IMR-90 (cell line): ENCODE measurements at regions not wholly inside any gene's neighbourhood (a gene's known extent, or its start where the extent isn't known, plus 50 kb on each side); places are given as distances from the start of the nearest gene placed in this dataset.

Experiments
- ATAC-seq: fragments of 200-7000 bp; cut with Tn5 transposase; 2 replicates; pipeline ENCODE4 v1.9.1; 2020; ENCODE audit warnings: low read depth, mild to moderate bottlenecking, moderate library complexity
- BruUV-seq: library from RNA; stranded (reverse); fragments of 400-500 nt; replicated peaks from 2 replicates; lab custom pipeline; 2021; lab: Mats Ljungman, UMichigan
- CTCF ChIA-PET: fragments of 300-600 bp; formaldehyde crosslinking; extraction: SDS; loops from one replicate; lab custom pipeline; 2021; ENCODE audit warnings: antibody characterized with exemption; lab: Yijun Ruan, JAX
- POLR2A ChIA-PET: fragments of 300-600 bp; sonication (Branson Sonifier 250); formaldehyde crosslinking; loops from one replicate; lab custom pipeline; 2022; ENCODE audit warnings: antibody characterized with exemption; ENCODE audit not compliant: unreplicated experiment; lab: Charles Lee
- DNase-seq: peaks from one replicate; pipeline ENCODE4 v3.0.0; 2013
- H2AFZ ChIP-seq: replicated peaks from 2 replicates; pipeline ENCODE3; 2013; ENCODE audit warnings: low read length, mild to moderate bottlenecking; ENCODE audit not compliant: poor library complexity
- H2AK5ac ChIP-seq: 2 replicates; pipeline ENCODE4 v1.6.1; 2013; ENCODE audit warnings: low read depth, low read length, inconsistent platforms
- H2AK9ac ChIP-seq: replicated peaks from 2 replicates; pipeline ENCODE3; 2013; ENCODE audit warnings: mild to moderate bottlenecking, low read depth, low read length, moderate library complexity; ENCODE audit not compliant: poor library complexity
- H2BK120ac ChIP-seq: 2 replicates; pipeline ENCODE4 v1.6.1; 2013; ENCODE audit warnings: low read depth, low read length, inconsistent platforms
- H2BK15ac ChIP-seq: 3 replicates; pipeline ENCODE4 v1.6.1; 2013; ENCODE audit warnings: low read depth, low read length, inconsistent platforms
- H2BK20ac ChIP-seq: 2 replicates; pipeline ENCODE4 v1.6.1; 2013; ENCODE audit warnings: low read depth, mild to moderate bottlenecking, inconsistent platforms, low read length, moderate library complexity
- H2BK5ac ChIP-seq: 2 replicates; pipeline ENCODE4 v1.6.1; 2013; ENCODE audit warnings: mild to moderate bottlenecking, low read depth, low read length, inconsistent platforms; ENCODE audit not compliant: poor library complexity, severe bottlenecking
- H3K14ac ChIP-seq: replicated peaks from 2 replicates; pipeline ENCODE4 v1.6.1; 2013; ENCODE audit warnings: low read depth, low read length, inconsistent platforms
- H3K18ac ChIP-seq: 2 replicates; pipeline ENCODE4 v1.6.1; 2013; ENCODE audit warnings: low read depth, low read length, control low read depth
- H3K23ac ChIP-seq: 2 replicates; pipeline ENCODE4 v1.6.1; 2013; ENCODE audit warnings: low read depth, low read length, inconsistent platforms
- H3K27ac ChIP-seq: 2 replicates; pipeline ENCODE4 v1.5.1; 2013; ENCODE audit warnings: mild to moderate bottlenecking, control low read depth, low read length; ENCODE audit not compliant: insufficient read depth
- H3K27me3 ChIP-seq: 2 replicates; pipeline ENCODE4 v1.6.1; 2013; ENCODE audit warnings: low read length; ENCODE audit not compliant: control insufficient read depth, insufficient read depth
- H3K36me3 ChIP-seq: 2 replicates; pipeline ENCODE4 v1.6.1; 2013; ENCODE audit warnings: low read length, mixed read lengths; ENCODE audit not compliant: control insufficient read depth, insufficient read depth
- H3K4ac ChIP-seq: 2 replicates; pipeline ENCODE4 v1.6.1; 2013; ENCODE audit warnings: low read depth, low read length, inconsistent platforms
- H3K4me1 ChIP-seq: 2 replicates; pipeline ENCODE4 v1.6.1; 2013; ENCODE audit warnings: low read length, mixed read lengths; ENCODE audit not compliant: control insufficient read depth, insufficient read depth
- H3K4me2 ChIP-seq: 2 replicates; pipeline ENCODE4 v1.6.1; 2013; ENCODE audit warnings: low read depth, mild to moderate bottlenecking, control low read depth, low read length, moderate library complexity
- H3K4me3 ChIP-seq: 2 replicates; pipeline ENCODE4 v1.5.1; 2013; ENCODE audit warnings: low read depth, mild to moderate bottlenecking, control low read depth, low read length, moderate library complexity; ENCODE audit not compliant: insufficient read depth
- H3K56ac ChIP-seq: 2 replicates; pipeline ENCODE4 v1.6.1; 2013; ENCODE audit warnings: low read length, inconsistent platforms; ENCODE audit not compliant: insufficient read depth; ENCODE audit errors: extremely low read depth
- H3K79me1 ChIP-seq, 2 experiments: 2 replicates each; pipeline ENCODE4 v1.6.1; 2013; ENCODE audit warnings: low read length in 2 of 2, inconsistent platforms in 1 of 2, low read depth in 1 of 2
- H3K9ac ChIP-seq: 2 replicates; pipeline ENCODE4 v1.6.1; 2013; ENCODE audit warnings: low read depth, low read length, control low read depth
- H3K9me1 ChIP-seq: 2 replicates; pipeline ENCODE4 v1.6.1; 2013; ENCODE audit warnings: low read length, inconsistent platforms; ENCODE audit not compliant: insufficient read depth
- H3K9me3 ChIP-seq: 2 replicates; pipeline ENCODE4 v1.6.1; 2013; ENCODE audit warnings: low read length; ENCODE audit not compliant: control insufficient read depth, insufficient read depth
- H4K20me1 ChIP-seq: 2 replicates; pipeline ENCODE4 v1.6.1; 2013; ENCODE audit warnings: low read length, inconsistent platforms; ENCODE audit not compliant: insufficient read depth
- H4K5ac ChIP-seq: 2 replicates; pipeline ENCODE4 v1.6.1; 2013; ENCODE audit warnings: mild to moderate bottlenecking, low read depth, low read length, control low read depth
- H4K8ac ChIP-seq, 2 experiments: 2 replicates each; pipeline ENCODE4 v1.6.1; 2013; ENCODE audit warnings: low read depth in 2 of 2, low read length in 2 of 2, control low read depth in 1 of 2, inconsistent platforms in 1 of 2
- H4K91ac ChIP-seq: 2 replicates; pipeline ENCODE4 v1.6.1; 2013; ENCODE audit warnings: low read depth, low read length, inconsistent platforms; ENCODE audit not compliant: insufficient read depth
- CEBPB ChIP-seq: IDR thresholded peaks from 2 replicates; pipeline ENCODE4 v1.6.1; 2012; ENCODE audit warnings: low read depth, low read length, improper control_type of control experiment
- CHD1 ChIP-seq: IDR thresholded peaks from 2 replicates; pipeline ENCODE4 v1.6.1; 2012; ENCODE audit warnings: low read depth, low read length, improper control_type of control experiment
- MAZ ChIP-seq: IDR thresholded peaks from 2 replicates; pipeline ENCODE4 v1.6.1; 2012; ENCODE audit warnings: low read depth, mild to moderate bottlenecking, low read length, improper control_type of control experiment, moderate library complexity, borderline replicate concordance
- MXI1 ChIP-seq: IDR thresholded peaks from 2 replicates; pipeline ENCODE4 v1.6.1; 2012; ENCODE audit warnings: low read depth, mild to moderate bottlenecking, low read length, moderate library complexity, borderline replicate concordance
- RAD21 ChIP-seq: IDR thresholded peaks from 2 replicates; pipeline ENCODE4 v1.6.1; 2012; ENCODE audit warnings: low read length, improper control_type of control experiment
- RCOR1 ChIP-seq: IDR thresholded peaks from 2 replicates; pipeline ENCODE4 v1.6.1; 2012; ENCODE audit warnings: mild to moderate bottlenecking, low read length, improper control_type of control experiment; ENCODE audit not compliant: insufficient replicate concordance
- USF2 ChIP-seq: fragments of 150-350 bp; IDR thresholded peaks from 2 replicates; pipeline ENCODE4 v1.6.1; 2017; ENCODE audit warnings: mild to moderate bottlenecking, antibody characterized with exemption, low read length, low read depth
- WGBS, 2 experiments: methylation state at CpG; one replicate each; pipeline versions ENCODE4 v1.1.5 to v1.1.7; 2013; ENCODE audit warnings: missing lambda C conversion rate in 2 of 2; ENCODE audit not compliant: insufficient read length in 1 of 2; ENCODE audit errors: extremely low coverage in 2 of 2; 5-methylcytosine and 5-hydroxymethylcytosine counted together
- dilution Hi-C: fragments of 300-500 bp; cut with HindIII; formaldehyde crosslinking; loops from one replicate; pipeline ENCODE4 v1.14.3; 2018; ENCODE audit warnings: low sequenced_read_pairs; ENCODE audit not compliant: unreplicated experiment
- in situ Hi-C: fragments of 300-500 bp; cut with MboI; formaldehyde crosslinking; loops from 3 replicates; pipeline ENCODE4 v1.14.3; 2019; ENCODE audit warnings: low sequenced_read_pairs, inconsistent platforms, mixed read lengths
- intact Hi-C: fragments of 100-400 bp; cut with micrococcal nuclease; formaldehyde crosslinking; loops from 2 replicates; pipeline ENCODE4 v1.10.0; 2022

GRCh38 chr1:119204197-119204960 lies 63.9 kb upstream of the WARS2 start:
- in situ Hi-C loops: no loop called here
- Histone ChIP-seq H2AFZ (no peak overlapping the region), H3K4ac (no peak overlapping the region), H3K4me3 (no peak overlapping the region), H3K18ac (no peak overlapping the region), H4K91ac (no peak overlapping the region), H2AK9ac (no peak overlapping the region), H3K36me3 (no peaks in the 10 kb centered on the region), H3K27ac (no peak overlapping the region), H4K20me1 (no peaks in the 10 kb centered on the region), H3K14ac (no peak overlapping the region), H3K79me1 (no peaks in the 10 kb centered on the region), H3K27me3 (no peaks in the 10 kb centered on the region), H2BK15ac (no peak overlapping the region), H4K8ac (no peak overlapping the region), H2BK120ac (no peak overlapping the region), H3K4me1 (no peaks in the 10 kb centered on the region), H2BK20ac (no peak overlapping the region), H4K5ac (no peak overlapping the region), H2BK5ac (no peak overlapping the region), H3K23ac (no peak overlapping the region), H2AK5ac (no peak overlapping the region), H3K9ac (no peak overlapping the region), H3K4me2 (no peak overlapping the region), H3K9me1 (no peaks in the 10 kb centered on the region), H3K56ac (no peak overlapping the region), H3K9me3 (no peaks in the 10 kb centered on the region)
- DNase-seq (no peak), ATAC-seq (no peak)
- dilution Hi-C loops: no loop called here
- intact Hi-C loops: no loop called here
- TF ChIP-seq MAZ: no peak
- no peak for TF ChIP-seq RCOR1
- no peak for TF ChIP-seq RAD21
- no peak for TF ChIP-seq CEBPB
- TF ChIP-seq USF2: no peak
- TF ChIP-seq MXI1: no peak
- TF ChIP-seq CHD1: no peak
- WGBS, 2 experiments: no CpG with 5 or more reads among the region's 2 CpGs
- BruUV-seq: no TSS peak
- POLR2A ChIA-PET: no interaction called here
- CTCF ChIA-PET: no interaction called here
